Right cardiac atrium (tissue), 5 donors: ENCODE measurements at regions not wholly inside any gene's neighbourhood (a gene's known extent, or its start where the extent isn't known, plus 50 kb on each side); places are given as distances from the start of the nearest gene placed in this dataset.
"Not testable (repeated sequence)": the region's sequence is repeated elsewhere in the genome, so short reads cannot be mapped to it uniquely, and the experiment has no call there.

Experiments
- ATAC-seq, 2 donors: fragments of 200-7000 bp; cut with Tn5 transposase; one replicate each; pipeline versions ENCODE4 v1.8.0 to v1.9.1; 2020; ENCODE audit warnings: moderate library complexity in 2 of 2, mild to moderate bottlenecking in 1 of 2
- DNase-seq, 3 donors: peaks; one replicate each; pipeline ENCODE4 v3.0.0-alpha.2; 2020
- H3K27ac ChIP-seq: one replicate; pipeline ENCODE4 v1.5.1; 2013; ENCODE audit warnings: mild to moderate bottlenecking, low read length, control low read depth, moderate library complexity
- H3K27me3 ChIP-seq: one replicate; pipeline ENCODE4 v1.6.1; 2013; ENCODE audit not compliant: control insufficient read depth, insufficient read depth
- H3K4me1 ChIP-seq: one replicate; pipeline ENCODE4 v1.6.1; 2013; ENCODE audit warnings: low read length; ENCODE audit not compliant: control insufficient read depth, insufficient read depth
- H3K4me3 ChIP-seq: one replicate; pipeline ENCODE4 v1.5.1; 2013; ENCODE audit warnings: low read length, control low read depth
- H3K9me3 ChIP-seq: one replicate; pipeline ENCODE4 v1.6.1; 2013; ENCODE audit warnings: low read length; ENCODE audit not compliant: control insufficient read depth
- WGBS: extraction: QIAGEN DNeasy Blood & Tissue Kit; methylation state at CpG from one replicate; pipeline ENCODE4 v1.1.7; 2013; 5-methylcytosine and 5-hydroxymethylcytosine counted together
- intact Hi-C, 4 donors: fragments of 100-400 bp; cut with DNase I; formaldehyde crosslinking; loops; one replicate each; pipeline versions ENCODE4 v1.11.0 to v1.14.0; 2022 to 2023
- donor health status: healthy with polysubstance abuse.
- donor health status: DM: no; HTN: yes; CAD: no.
- donor health status: DM: no; HTN: no; CAD: no.
- donor health status: DM: no; HTN: yes; CAD: no; lungs with severe emphysema.
- donor health status: DM: yes; HTN: yes; CAD: no.

DNA sequence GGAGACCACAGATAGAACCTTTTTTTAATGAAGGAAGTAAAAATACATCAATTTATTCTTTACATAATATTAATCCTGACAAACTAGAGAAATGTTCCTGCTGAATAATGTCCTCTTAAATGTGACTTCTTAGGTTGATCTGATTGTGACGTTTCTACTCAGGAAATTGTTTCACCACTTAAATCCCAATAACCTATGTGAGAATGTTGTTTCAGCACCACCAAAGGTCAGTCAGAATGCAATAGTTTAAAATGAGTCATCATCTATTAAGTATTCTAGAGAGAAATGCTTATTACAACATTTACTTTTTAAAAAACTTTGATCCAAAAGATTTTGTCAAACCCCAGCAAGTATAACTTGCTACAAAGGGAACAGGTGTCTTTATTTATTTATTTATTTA is 155.4 kb upstream of the CACNA2D1 start:
- no peak overlapping the region for H3K27ac ChIP-seq
- no peak overlapping the region for H3K4me3 ChIP-seq
- H3K27me3 ChIP-seq: no peaks in the 10 kb centered on the region
- ATAC-seq (no peak), DNase-seq (no peak)
- H3K4me1 ChIP-seq: no peaks in the 10 kb centered on the region
- no peaks in the 10 kb centered on the region for H3K9me3 ChIP-seq
- intact Hi-C loops: no loop called here
- 49% methylated on average over 1 of the region's 1 CpG for WGBS

DNA sequence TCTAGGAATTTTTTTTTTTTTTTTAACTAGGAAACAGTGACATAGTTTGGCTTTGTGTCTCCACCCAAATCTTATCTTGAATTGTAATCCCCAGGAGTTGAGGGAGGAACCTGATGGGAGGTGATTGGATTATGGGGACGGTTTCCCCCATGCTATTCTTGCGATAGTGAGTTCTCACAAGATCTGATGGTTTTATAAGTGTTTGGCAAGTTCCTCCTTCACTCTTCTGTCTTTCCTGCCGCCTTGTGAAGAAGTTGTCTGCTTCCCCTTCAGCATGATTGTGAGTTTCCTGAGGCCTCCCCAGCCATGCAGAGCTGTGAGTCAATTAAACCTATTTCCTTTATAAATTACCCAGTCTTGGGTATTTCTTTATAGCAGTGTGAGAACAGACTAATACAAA is 152.2 kb upstream of the CACNA2D1 start:
- WGBS: 48% methylated on average over 3 of the region's 3 CpGs
- H3K4me1 ChIP-seq, H3K4me3 ChIP-seq, H3K27ac ChIP-seq, DNase-seq, H3K27me3 ChIP-seq, H3K9me3 ChIP-seq, intact Hi-C loops: not testable (repeated sequence)
- ATAC-seq: peak in 1 of 2 donors; percentile 72

DNA sequence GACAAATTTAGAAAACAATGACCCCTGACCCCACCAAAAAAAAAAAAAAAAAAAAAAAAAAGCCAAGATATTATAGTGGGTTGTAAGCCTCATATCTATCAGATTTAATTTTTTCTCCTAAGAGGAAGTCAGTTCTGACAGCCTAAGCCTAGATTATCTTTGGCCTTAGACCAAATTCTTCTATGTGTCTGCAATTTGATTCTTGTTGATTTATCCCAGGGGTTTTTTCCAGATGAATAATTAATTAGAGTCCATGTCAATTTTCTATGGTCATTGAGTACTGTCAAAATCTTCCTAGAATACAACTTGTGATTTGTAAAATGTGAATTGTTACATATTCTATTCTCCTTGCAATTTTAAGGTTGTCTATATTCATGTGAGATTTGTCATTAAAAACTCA is 151.6 kb upstream of the CACNA2D1 start:
- no peaks in the 10 kb centered on the region for H3K4me1 ChIP-seq
- H3K9me3 ChIP-seq: no peaks in the 10 kb centered on the region
- H3K27ac ChIP-seq: no peak overlapping the region
- no peaks in the 10 kb centered on the region for H3K27me3 ChIP-seq
- DNase-seq (no peak), ATAC-seq (peak in 1 of 2 donors; percentile 52)
- intact Hi-C loops: no loop called here
- no peak overlapping the region for H3K4me3 ChIP-seq

DNA sequence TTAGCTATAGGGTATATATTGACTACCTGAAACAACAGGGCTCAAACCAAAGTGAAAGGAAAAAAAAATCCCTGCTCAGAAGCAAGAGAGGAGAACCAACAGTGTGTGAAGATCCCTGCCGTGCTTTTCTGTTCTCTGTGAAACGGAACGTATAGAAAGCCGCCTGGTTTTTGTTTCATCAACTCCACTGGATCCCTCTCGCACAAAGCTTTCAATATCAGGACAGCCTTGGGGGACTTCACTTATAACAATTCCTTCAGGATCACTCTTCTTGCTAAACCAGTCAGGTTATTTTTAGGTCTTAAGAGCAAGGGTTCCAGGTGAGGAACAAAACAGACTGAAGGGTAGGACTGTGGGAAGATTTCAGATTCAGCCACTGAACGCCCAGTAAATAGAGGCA is 151.1 kb upstream of the CACNA2D1 start:
- 46% methylated on average over 6 of the region's 6 CpGs for WGBS
- no peaks in the 10 kb centered on the region for H3K9me3 ChIP-seq
- intact Hi-C loops: no loop called here
- peak overlapping the region; percentile 28 for H3K4me3 ChIP-seq
- H3K27ac ChIP-seq: no peak overlapping the region
- H3K27me3 ChIP-seq: no peaks in the 10 kb centered on the region
- no peaks in the 10 kb centered on the region for H3K4me1 ChIP-seq
- ATAC-seq (no peak), DNase-seq (no peak)

DNA sequence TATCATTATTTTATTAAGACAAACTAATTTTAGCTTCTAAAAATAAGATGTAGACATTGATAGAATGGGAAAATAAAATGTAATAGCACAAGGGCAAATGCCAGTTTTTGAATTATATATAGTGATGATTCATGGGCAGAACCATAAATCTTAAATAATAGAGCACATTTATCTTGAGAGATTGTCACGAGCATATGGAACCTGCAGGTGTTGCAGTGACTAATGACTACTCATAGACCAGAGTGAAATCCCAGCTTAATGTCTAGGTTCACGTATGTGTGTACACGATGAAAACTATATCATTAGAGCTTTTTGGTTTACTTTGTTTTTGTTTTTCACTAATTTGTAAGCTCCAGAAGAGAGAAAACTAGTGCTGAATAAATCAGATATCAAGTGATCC is 150.2 kb upstream of the CACNA2D1 start:
- intact Hi-C loops: no loop called here
- no peak overlapping the region for H3K27ac ChIP-seq
- H3K27me3 ChIP-seq: no peaks in the 10 kb centered on the region
- DNase-seq: no peak
- no peaks in the 10 kb centered on the region for H3K4me1 ChIP-seq
- no peak overlapping the region for H3K4me3 ChIP-seq
- no peak for ATAC-seq
- no peaks in the 10 kb centered on the region for H3K9me3 ChIP-seq
- 88% methylated on average over 3 of the region's 3 CpGs for whole genome bisulfite sequencing

DNA sequence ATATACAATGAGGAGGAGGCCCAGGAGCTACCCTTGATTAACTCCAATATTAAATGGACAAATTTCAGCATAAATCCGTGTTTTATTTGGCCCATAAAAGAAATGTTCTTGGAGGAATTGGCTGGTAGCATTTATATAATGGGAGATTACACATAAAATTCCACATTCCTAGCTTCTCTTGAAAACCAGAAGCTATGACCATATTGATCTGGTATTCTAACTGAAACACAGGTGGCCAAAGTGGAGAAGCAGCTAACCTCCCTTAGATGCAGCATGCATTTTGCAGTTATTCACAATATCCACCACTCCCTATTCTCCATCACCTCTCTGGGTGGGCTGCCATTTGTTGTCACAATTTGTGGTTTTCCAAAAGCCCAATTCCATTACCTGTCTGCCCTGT is 148.8 kb upstream of the CACNA2D1 start:
- no peaks in the 10 kb centered on the region for H3K9me3 ChIP-seq
- intact Hi-C loops: no loop called here
- 94% methylated on average over 1 of the region's 1 CpG for WGBS
- ATAC-seq (no peak), DNase-seq (no peak)
- H3K27ac ChIP-seq: no peak overlapping the region
- H3K4me1 ChIP-seq: no peaks in the 10 kb centered on the region
- H3K27me3 ChIP-seq: no peaks in the 10 kb centered on the region
- no peak overlapping the region for H3K4me3 ChIP-seq

DNA sequence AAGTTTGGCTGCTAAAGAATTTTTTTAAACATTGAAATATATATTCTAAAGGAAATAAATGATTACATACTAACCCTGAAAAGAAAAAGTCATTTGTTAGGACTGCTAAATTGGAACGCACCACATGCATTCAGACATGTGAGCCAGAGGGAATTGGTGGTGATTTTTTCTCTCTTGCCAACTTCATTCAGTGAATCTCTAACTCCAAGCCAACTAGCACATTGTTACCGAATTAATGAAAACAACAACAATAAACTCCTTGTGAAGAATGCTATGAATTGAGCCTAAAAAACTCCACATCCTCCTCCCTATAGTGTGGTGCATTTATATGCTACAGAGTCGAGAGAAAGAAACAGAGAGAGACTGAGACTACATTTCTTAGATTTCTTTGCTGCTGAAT is 135.5 kb upstream of the CACNA2D1 start:
- DNase-seq (no peak), ATAC-seq (no peak)
- H3K9me3 ChIP-seq: no peaks in the 10 kb centered on the region
- no peak overlapping the region for H3K4me3 ChIP-seq
- 58% methylated on average over 3 of the region's 3 CpGs for WGBS
- no peaks in the 10 kb centered on the region for H3K4me1 ChIP-seq
- no peak overlapping the region for H3K27ac ChIP-seq
- intact Hi-C loops: loop anchor here in 2 of 4 donors (10.0 kb wide), 2 partner anchors 344 to 1094 kb away; no protein-coding TSS in a partner anchor
- H3K27me3 ChIP-seq: no peaks in the 10 kb centered on the region

DNA sequence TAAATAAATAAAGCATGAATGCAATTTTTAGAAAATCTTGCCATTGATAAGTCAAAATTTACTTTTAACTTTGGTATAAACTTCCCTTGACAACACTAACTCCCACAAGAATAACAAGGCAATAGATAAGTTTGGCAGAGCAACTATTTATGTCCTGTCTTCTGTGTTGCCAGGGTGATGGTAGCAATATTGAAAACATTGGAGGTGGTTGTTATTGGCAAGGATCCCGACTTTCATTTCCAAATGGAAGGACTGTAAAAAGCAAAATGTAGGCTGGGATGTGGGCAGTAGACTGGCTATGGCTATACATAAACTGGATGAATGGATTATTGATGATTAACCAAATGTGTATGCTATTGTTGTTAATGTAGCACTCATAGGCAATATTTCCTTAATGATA is 134.9 kb upstream of the CACNA2D1 start:
- ATAC-seq (peak; percentile 59 to 66), DNase-seq (no peak)
- Histone ChIP-seq H3K27me3 (no peaks in the 10 kb centered on the region), H3K4me1 (no peaks in the 10 kb centered on the region), H3K27ac (no peak overlapping the region), H3K4me3 (no peak overlapping the region), H3K9me3 (no peaks in the 10 kb centered on the region)
- WGBS: 19% methylated on average over 1 of the region's 1 CpG
- intact Hi-C loops: loop anchor here in 2 of 4 donors (10.0 kb wide), 2 partner anchors 344 to 1094 kb away; no protein-coding TSS in a partner anchor

DNA sequence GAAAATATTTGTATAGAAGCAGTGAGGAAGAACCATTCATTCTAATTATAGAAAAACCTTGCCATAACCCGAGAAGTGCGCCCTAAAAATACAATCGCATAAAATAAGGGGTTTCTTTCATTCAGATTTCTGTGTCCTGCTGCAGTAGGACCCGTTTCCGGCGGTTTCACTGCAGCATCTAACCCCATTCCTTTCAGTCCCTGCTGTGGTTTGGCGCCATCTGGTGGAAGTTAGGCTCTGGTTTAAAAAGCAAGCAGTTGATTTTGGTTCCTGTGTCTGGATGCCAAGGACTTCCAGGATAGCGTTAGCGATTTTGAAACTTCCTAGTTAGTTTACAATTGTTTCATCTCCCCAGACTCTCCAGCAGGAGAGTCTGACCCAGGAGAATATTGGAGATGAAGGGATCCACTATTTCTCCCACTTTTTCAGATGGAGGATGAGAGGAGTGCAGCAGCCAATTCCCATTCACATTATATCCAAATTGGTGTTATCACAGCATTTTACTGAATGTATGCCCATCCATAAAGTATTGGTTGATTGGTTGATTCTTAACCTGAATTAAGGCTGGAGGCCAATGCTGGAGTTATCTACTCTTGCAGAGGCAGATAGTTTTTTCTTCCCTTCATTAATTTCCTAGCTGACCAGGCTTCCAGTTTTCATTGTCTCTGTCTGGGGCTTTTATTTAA is 128.8 kb upstream of the CACNA2D1 start:
- 3% methylated on average over 9 of the region's 9 CpGs for WGBS
- Histone ChIP-seq H3K9me3 (no peaks in the 10 kb centered on the region), H3K4me1 (no peaks in the 10 kb centered on the region), H3K27me3 (no peaks in the 10 kb centered on the region), H3K27ac (no peak overlapping the region), H3K4me3 (no peak overlapping the region)
- ATAC-seq (peak; percentile 91), DNase-seq (peak; percentile 87 to 93 (median 90))
- intact Hi-C loops: loop anchor here (5.0 to 10.0 kb wide), 5 partner anchors 338 to 1088 kb away; no protein-coding TSS in a partner anchor

DNA sequence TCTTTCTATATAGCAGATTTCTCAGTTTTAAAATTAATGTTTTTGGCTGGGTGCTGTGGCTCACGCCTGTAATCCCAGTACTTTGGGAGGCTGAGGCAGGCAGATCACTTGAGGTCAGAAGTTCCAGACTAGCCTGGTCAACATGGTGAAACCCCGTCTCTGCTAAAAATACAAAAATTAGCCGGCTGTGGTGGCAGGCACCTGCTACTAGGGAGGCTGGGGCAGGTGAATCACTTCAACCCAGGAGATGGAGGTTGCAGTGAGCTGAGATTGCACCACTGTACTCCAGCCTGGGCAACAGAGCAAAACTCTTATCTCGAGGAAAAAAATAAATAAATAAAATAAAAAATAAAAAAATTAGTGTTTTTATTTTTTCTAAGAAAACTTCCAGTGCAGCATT is 127.5 kb upstream of the CACNA2D1 start:
- not testable (repeated sequence) for ATAC-seq, DNase-seq, H3K9me3 ChIP-seq, H3K27me3 ChIP-seq, H3K27ac ChIP-seq, H3K4me1 ChIP-seq, H3K4me3 ChIP-seq
- intact Hi-C loops: loop anchor here (5.0 to 10.0 kb wide), 5 partner anchors 336 to 1086 kb away; no protein-coding TSS in a partner anchor
- WGBS: 87% methylated on average over 4 of the region's 4 CpGs

DNA sequence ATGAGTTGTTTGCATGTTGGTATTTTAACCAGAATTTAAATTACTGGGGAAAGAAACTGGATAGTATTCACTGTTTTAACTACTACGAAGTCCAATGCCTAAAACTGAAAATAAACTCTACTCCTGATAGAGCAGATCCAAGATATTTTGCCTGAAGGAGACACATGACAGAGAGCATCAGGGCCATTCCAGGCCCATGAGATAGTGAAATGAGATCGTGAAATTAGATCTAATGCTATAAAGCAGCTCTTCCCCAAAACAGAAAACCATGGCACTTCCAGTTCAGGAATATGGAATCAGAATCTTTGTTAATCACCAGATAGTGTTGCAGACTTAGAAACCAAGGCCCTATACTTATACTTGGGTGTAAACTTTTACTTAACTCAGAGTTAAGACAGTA is 124.3 kb upstream of the CACNA2D1 start:
- intact Hi-C loops: no loop called here
- WGBS: 43% methylated on average over 2 of the region's 2 CpGs

DNA sequence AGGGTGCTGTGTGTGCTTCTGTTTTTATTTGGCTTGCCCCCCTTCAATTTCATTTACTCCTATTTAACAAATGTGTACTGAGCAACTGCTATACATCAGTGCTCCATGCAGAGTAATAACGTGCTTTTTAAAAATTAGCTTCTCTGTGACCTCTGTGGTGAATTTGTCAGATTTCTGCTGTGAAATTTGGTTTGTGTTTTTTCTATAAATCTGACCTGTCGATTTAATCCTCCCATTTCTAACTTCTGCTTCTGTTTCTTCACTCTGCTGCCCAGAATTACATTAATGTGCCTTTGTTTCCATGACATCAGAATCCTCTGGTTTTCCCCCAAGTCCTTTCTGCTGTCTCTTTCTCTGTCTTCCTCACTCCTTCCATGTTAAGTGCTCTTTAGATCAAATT is 123.8 kb upstream of the CACNA2D1 start:
- intact Hi-C loops: no loop called here
- Histone ChIP-seq H3K4me3 (no peak overlapping the region), H3K9me3 (no peaks in the 10 kb centered on the region), H3K27me3 (no peaks in the 10 kb centered on the region), H3K27ac (no peak overlapping the region), H3K4me1 (peaks cover 4% of the 10 kb centered on the region)
- DNase-seq (no peak), ATAC-seq (no peak)
- 48% methylated on average over 2 of the region's 2 CpGs for WGBS

More for the DNA sequence above, 124.3 kb upstream of the CACNA2D1 start:
- Histone ChIP-seq H3K4me1 (peaks cover 4% of the 10 kb centered on the region), H3K9me3 (no peaks in the 10 kb centered on the region), H3K4me3 (no peak overlapping the region), H3K27ac (no peak overlapping the region), H3K27me3 (no peaks in the 10 kb centered on the region)
- ATAC-seq: no peak
- DNase-seq: no peak
